ENCODE measurements at regions not wholly inside any gene's neighbourhood (a gene's known extent, or its start where the extent isn't known, plus 50 kb on each side); places are given as distances from the start of the nearest gene placed in this dataset.

- ATAC-seq (no peak), FAIRE-seq (no peak), DNase-seq (ENCODE audit: low read depth in 1 of 2, low spot score in 1 of 2) (no peak)
- POLR2A ChIA-PET, result no interaction called here
- Histone ChIP-seq H3K4me3 (no peak overlapping the region), H3K4me1 (no peaks in the 10 kb centered on the region), H3K9me3 (no peaks in the 10 kb centered on the region), H3K4me2 (no peak overlapping the region), H3K27ac (no peak overlapping the region)
- WGBS (ENCODE audit: missing lambda C conversion rate), result 65% methylated on average over 3 of the region's 3 CpGs
- TF ChIP-seq CEBPB (IDR thresholded peaks at IDR 0.05) (no peak), POLR2A (IDR thresholded peaks at IDR 0.05; ENCODE audit: low read length) (no peak), HES2 (IDR thresholded peaks at IDR 0.05) (no peak), POLR2AphosphoS2 (conservative IDR thresholded peaks at IDR 0.05; ENCODE audit: low read length) (no peak), CHD2 (IDR thresholded peaks at IDR 0.05; ENCODE audit: low read length, partially characterized antibody) (no peak), CTCF (IDR thresholded peaks at IDR 0.05) (no peak), EHMT2 (IDR thresholded peaks at IDR 0.05; ENCODE audit: low read depth) (no peak), JUNB (IDR thresholded peaks at IDR 0.05) (no peak), HOXB5 (CRISPR knock-in tag; IDR thresholded peaks at IDR 0.05) (no peak), GATA3 (IDR thresholded peaks at IDR 0.05; ENCODE audit: borderline replicate concordance) (no peak), EHF (CRISPR knock-in tag; IDR thresholded peaks at IDR 0.05) (no peak), ELK1 (IDR thresholded peaks at IDR 0.05; ENCODE audit: low read depth, low read length) (no peak), CBX2 (IDR thresholded peaks at IDR 0.05; ENCODE audit: borderline replicate concordance, low read depth) (no peak), CBX8 (IDR thresholded peaks at IDR 0.05) (no peak), HOXB13 (CRISPR knock-in tag; IDR thresholded peaks at IDR 0.05; ENCODE audit: low read depth) (no peak), HMGXB4 (CRISPR knock-in tag; IDR thresholded peaks at IDR 0.05; ENCODE audit: borderline replicate concordance) (no peak), PBX3 (IDR thresholded peaks at IDR 0.05) (no peak), HOXA7 (CRISPR knock-in tag; IDR thresholded peaks at IDR 0.05) (no peak), E2F6 (IDR thresholded peaks at IDR 0.05; ENCODE audit: borderline replicate concordance, low read depth) (no peak), USF2 (IDR thresholded peaks at IDR 0.05) (no peak)
- CTCF ChIA-PET, result no interaction called here
These were observed 621.9 kb upstream of the TBX3 start for GRCh38 chr12:115305867-115306266.

- ATAC-seq (no peak), FAIRE-seq (no peak), DNase-seq (ENCODE audit: low read depth in 1 of 2, low spot score in 1 of 2) (no peak)
- Histone ChIP-seq H3K4me3 (no peak overlapping the region), H3K4me1 (no peaks in the 10 kb centered on the region), H3K27ac (no peak overlapping the region), H3K9me3 (no peaks in the 10 kb centered on the region), H3K4me2 (no peak overlapping the region)
- ChIA-PET POLR2A (no interaction called here), CTCF (no interaction called here)
- WGBS (ENCODE audit: missing lambda C conversion rate), result 60% methylated on average over 4 of the region's 4 CpGs
- no peak for TF ChIP-seq HOXB5 (CRISPR knock-in tag; IDR thresholded peaks at IDR 0.05)
- no peak for TF ChIP-seq ATOH8 (CRISPR knock-in tag; IDR thresholded peaks at IDR 0.05; ENCODE audit: low read depth)
- TF ChIP-seq TFCP2L1 (CRISPR knock-in tag; IDR thresholded peaks at IDR 0.05), result no peak
- no peak for TF ChIP-seq CEBPB (IDR thresholded peaks at IDR 0.05)
- no peak for TF ChIP-seq POLR2AphosphoS2 (conservative IDR thresholded peaks at IDR 0.05; ENCODE audit: low read length)
- TF ChIP-seq BCL3 (IDR thresholded peaks at IDR 0.05), result no peak
- no peak for TF ChIP-seq ELK1 (IDR thresholded peaks at IDR 0.05; ENCODE audit: low read depth, low read length)
- TF ChIP-seq FOXS1 (CRISPR knock-in tag; IDR thresholded peaks at IDR 0.05), result no peak
- TF ChIP-seq BHLHE40 (IDR thresholded peaks at IDR 0.05; ENCODE audit: low read depth, low read length), result no peak
These were observed 621.3 kb upstream of the TBX3 start for GRCh38 chr12:115305275-115305674.

Measured in A549 (cell line).